ENCODE measurements at regions not wholly inside any gene's neighbourhood (a gene's known extent, or its start where the extent isn't known, plus 50 kb on each side); places are given as distances from the start of the nearest gene placed in this dataset.
"Not testable (repeated sequence)": the region's sequence is repeated elsewhere in the genome, so short reads cannot be mapped to it uniquely, and the experiment has no call there.

DNA sequence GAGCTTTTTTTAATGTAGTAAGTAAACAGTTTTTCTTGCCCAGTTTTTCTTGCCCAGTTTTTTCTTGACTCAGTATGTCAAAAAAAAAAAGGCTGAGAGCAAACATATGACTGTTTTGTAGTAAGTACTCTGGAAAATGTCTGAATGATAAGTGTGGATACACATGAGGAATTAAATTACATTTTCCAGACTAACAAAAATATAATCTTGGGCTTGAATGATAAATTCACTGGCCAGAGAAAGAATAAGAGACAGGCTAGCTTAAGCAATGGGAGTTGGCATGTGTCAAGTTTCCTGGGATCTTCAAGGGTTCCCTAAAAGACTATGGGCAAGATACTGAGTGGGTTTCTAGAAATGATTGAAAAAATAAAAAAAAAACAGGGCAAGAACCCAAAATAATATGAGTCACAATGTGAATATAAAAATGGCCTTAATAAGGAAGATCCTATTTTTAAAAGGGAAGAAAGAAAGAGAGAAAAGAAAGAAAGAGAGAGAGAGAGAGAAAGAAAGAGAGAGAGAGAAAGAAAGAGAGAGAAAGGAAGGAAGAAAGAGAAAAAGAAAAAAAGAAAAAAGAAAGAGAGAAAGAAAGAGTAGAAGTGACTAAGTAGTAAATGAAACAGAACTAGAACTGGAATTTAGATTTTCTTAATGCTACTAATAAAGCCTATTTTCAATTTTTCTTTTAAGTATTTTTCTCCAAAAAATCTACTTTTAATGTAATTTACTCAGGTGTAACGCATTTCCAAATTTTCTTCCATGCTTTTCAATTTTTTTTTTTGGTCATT lies 60.2 kb downstream of the TFPI2 start:
- H3K9me3 Mint-ChIP-seq: no peaks in the 10 kb centered on the region
- no peak for DNase-seq (ENCODE audit: low spot score in 2 of 2)
- H3K27ac Mint-ChIP-seq: no peak overlapping the region
- ATAC-seq: no peak
- H3K36me3 Mint-ChIP-seq: no peaks in the 10 kb centered on the region

DNA sequence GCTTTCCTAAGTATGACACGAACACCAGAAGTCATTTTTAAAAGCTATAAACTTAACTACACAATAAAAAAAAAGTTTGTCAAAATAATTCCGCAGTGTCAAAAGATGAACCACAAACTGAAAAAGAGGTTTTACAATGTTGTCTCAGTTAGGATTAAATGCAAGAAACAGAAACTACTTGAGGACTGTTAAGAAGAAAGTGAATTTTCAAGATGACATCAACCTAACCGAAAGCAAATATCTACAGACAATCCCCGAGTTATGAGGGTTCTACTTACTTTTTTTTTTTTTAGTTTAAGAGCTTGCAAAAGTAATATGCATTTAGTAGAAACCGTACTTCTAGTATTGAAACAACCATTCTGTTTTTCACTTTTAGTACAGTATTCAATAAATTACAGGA lies 62.3 kb downstream of the TFPI2 start:
- H3K9me3 Mint-ChIP-seq: no peaks in the 10 kb centered on the region
- no peak overlapping the region for H3K27ac Mint-ChIP-seq
- DNase-seq (ENCODE audit: low spot score in 2 of 2) (no peak), ATAC-seq (no peak)
- no peaks in the 10 kb centered on the region for H3K36me3 Mint-ChIP-seq

DNA sequence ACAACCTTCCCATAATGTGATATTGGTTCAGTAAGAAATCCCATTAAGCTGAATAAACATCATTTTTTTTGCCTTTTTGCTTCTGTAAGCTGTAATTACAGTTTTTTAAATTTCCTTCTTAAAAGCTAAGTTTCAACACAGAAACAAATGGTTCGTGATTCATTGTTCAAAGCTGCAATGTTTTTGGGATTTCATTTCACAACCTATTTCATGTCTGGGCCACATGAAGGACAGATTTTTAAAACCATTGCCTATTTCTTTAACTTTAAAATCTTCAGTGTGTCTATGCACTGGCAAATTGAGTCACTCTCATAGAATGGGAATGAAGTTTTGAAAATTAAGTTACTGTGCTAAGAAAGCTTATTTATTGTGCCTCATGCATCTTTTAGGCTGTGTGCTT lies 66.9 kb downstream of the TFPI2 start:
- H3K9me3 Mint-ChIP-seq: no peaks in the 10 kb centered on the region
- no peak overlapping the region for H3K27ac Mint-ChIP-seq
- DNase-seq (ENCODE audit: low spot score in 2 of 2) (no peak), ATAC-seq (no peak)
- H3K36me3 Mint-ChIP-seq: no peaks in the 10 kb centered on the region

DNA sequence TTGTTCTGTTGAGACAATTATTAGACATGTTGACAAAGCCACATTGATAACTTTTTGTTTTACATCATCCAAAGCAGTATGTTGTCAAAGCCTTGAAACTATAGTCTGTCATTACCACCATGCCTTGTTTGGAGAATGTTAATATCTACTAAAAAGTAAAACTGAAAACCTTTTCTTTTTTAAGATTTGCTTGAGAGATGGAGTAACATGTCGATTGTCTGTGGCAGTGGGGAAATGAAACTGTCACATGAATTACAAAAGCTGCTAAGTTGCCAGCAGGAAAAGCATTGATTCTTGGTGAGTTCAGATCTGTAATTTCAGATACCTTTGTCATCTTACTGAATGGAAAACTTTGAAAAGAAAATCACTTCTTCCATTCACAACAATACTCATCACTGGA lies 69.1 kb downstream of the TFPI2 start:
- no peak for ATAC-seq
- no peaks in the 10 kb centered on the region for H3K36me3 Mint-ChIP-seq
- no peak overlapping the region for H3K27ac Mint-ChIP-seq
- DNase-seq (ENCODE audit: low spot score in 2 of 2): no peak
- H3K9me3 Mint-ChIP-seq: no peaks in the 10 kb centered on the region

DNA sequence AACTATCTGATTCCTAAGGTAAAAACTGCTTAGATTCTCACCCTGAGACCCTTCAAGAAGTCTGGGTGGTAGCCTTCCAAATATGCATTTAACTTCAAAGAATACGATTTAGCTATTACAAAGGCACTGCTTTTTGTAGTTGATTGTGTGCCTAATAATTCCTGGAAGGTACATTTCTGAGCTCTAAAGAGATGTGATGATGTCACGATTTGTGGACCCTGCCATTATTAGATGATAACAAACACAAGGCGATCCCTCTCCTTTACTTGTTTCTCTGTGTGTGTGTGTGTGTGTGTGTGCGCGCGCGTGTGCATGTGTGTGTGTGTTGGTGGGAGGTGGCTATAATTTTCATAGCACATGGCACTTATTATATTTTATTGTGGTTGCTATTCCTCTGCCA lies 70.9 kb downstream of the TFPI2 start:
- DNase-seq (ENCODE audit: low spot score in 2 of 2) (no peak), ATAC-seq (no peak)
- Mint-ChIP-seq H3K36me3 (no peaks in the 10 kb centered on the region), H3K27ac (no peak overlapping the region), H3K9me3 (peaks cover 0 to 3% of the 10 kb centered on the region in 2 donors)

DNA sequence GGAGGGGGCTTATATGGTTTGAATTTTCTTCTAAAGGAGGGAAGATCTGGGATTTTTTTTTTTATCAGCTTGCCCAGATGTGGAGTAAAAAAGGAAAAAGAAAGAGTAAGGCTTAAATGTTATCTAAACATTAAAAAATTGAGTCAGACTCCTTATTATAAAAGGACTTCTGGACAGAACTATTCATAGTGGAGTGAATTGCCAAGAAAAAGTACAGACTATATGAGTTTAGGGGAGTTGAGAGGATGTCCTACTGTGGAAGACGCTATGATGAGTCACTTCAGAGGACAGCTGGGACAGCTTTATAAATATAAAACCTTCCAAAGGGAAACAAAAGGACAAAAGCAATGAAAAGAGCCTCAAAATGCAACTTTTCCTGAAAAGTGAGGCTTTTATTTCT lies 73.0 kb downstream of the TFPI2 start:
- DNase-seq (ENCODE audit: low spot score in 2 of 2): no peak
- Mint-ChIP-seq H3K36me3 (no peaks in the 10 kb centered on the region), H3K27ac (no peak overlapping the region), H3K9me3 (peaks cover 0 to 3% of the 10 kb centered on the region in 2 donors)
- no peak for ATAC-seq

DNA sequence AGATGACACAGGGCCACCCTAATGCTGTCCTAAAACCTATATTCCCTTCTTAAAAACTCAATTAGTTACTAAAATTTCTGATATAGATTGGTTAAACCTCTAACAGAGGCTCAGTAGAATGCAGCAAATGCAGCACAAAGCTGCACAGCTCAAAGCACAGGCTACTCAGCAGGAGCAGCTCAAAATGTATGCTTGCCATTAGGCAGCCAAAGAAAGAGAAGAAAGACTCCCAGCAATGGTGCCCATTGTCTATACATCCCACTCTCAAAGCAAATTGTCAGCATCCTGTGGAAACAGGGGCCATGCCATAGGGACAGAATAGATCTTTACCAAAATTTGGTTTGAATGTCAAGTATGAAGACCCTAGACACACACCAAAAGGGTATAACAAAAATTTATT lies 73.5 kb downstream of the TFPI2 start:
- H3K27ac Mint-ChIP-seq: no peak overlapping the region
- H3K36me3 Mint-ChIP-seq: no peaks in the 10 kb centered on the region
- peaks cover 0 to 3% of the 10 kb centered on the region in 2 donors for H3K9me3 Mint-ChIP-seq
- DNase-seq (ENCODE audit: low spot score in 2 of 2) (no peak), ATAC-seq (no peak)

DNA sequence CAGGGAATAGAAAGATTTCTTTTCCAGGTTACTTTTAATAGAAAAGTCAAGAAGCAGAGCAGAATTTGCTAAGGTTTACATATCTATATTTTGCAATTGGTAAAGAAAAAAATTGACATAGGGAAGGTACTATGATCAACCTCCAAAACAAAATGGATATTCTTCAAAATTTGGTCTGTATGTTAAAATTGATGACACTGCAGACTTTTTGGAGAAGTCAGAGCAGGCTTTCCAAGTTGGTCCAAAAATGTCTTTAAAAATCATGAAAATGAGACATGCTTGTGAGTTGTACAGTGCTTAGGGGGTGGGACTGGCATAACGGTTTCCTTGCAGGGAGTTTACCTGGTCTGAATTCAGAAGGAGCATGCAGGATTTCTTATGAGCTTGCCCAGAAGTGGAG lies 77.0 kb downstream of the TFPI2 start:
- peaks cover 0 to 3% of the 10 kb centered on the region in 2 donors for H3K9me3 Mint-ChIP-seq
- ATAC-seq (no peak), DNase-seq (ENCODE audit: low spot score in 2 of 2) (no peak)
- no peak overlapping the region for H3K27ac Mint-ChIP-seq
- no peaks in the 10 kb centered on the region for H3K36me3 Mint-ChIP-seq

DNA sequence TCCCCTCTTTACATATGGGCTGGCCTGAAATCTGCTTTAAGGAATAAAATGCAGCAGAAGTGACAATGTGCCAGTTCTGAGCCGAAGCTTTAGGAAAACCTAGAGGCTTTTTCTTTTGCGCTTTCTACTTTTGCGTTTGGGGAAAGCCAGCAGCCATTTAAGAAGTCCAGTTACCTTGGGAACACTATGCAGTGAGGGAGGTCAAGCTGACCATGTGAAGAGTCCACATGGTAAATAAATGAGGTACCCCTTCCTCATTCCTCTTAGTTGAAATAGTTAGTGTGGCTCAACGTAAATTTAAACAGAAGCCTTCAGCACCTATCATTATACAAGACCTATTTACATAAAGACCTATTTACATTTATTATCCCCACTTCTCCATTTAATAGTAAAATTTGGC lies 78.5 kb downstream of the TFPI2 start:
- ATAC-seq (no peak), DNase-seq (ENCODE audit: low spot score in 2 of 2) (no peak)
- H3K9me3 Mint-ChIP-seq: peaks cover 0 to 3% of the 10 kb centered on the region in 2 donors
- no peaks in the 10 kb centered on the region for H3K36me3 Mint-ChIP-seq
- H3K27ac Mint-ChIP-seq: no peak overlapping the region

DNA sequence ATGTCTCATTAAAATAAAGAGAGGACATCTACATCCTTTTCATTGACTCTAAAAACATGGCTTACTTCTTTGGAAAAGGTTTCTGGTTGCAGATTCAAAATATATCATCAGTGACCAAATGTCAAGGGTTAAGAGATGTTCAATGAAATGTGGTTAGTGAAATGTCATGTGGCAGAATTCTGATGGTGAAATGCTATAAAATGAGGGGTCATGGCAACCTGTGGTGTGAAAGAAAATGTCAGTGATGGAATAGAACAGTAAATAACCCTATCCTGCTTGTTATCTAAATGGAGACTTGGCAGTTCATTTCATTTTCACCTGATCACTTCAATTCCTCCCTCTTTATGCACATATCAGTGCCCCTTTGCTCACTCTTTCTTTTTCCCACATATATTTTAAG lies 79.4 kb downstream of the TFPI2 start:
- Mint-ChIP-seq H3K9me3 (peaks cover 0 to 3% of the 10 kb centered on the region in 2 donors), H3K27ac (no peak overlapping the region), H3K36me3 (no peaks in the 10 kb centered on the region)
- ATAC-seq (no peak), DNase-seq (ENCODE audit: low spot score in 2 of 2) (no peak)

DNA sequence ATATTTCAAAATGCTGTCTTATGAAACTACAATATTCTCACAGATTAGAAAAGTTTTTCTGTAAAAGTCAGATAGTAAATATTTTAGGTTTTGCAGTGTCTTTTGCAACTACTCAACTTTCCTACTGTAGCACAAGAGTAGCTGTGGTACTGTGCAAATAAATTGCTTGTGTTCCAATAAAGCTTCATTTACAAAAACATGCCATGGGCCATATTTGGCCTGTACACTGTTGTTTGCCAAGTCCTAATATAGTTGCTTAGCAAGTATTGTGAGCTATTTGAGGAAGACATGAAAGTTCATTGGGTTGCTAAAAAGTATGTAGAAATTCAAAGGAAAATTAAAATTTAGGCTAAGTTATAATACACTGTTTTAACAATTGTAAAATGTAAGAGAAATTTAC lies 80.0 kb downstream of the TFPI2 start:
- no peaks in the 10 kb centered on the region for H3K36me3 Mint-ChIP-seq
- DNase-seq (ENCODE audit: low spot score in 2 of 2): no peak
- H3K27ac Mint-ChIP-seq: no peak overlapping the region

DNA sequence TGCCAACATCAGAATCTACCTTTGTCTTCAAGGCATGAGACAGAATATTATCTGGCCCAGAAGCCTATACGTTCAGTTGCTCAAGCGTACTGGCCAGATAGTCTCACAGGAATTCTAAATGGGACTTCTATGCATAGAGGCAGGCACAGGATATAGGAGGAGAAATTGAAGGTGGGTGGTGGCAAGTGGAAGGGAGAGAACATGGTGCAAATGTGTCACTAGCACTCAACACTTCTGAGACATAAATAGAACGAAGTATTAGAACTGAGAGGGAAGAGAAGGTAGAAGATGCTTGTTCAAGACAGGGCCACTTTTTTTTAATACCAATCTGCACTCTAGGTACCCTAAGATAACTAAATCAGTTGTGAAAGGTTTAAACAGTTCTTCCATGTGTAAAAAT lies 85.8 kb downstream of the TFPI2 start:
- Mint-ChIP-seq H3K27ac (no peak overlapping the region), H3K36me3 (no peaks in the 10 kb centered on the region), H3K9me3 (no peaks in the 10 kb centered on the region)
- ATAC-seq: no peak
- no peak for DNase-seq (ENCODE audit: low spot score in 2 of 2)

More for the DNA sequence above, 80.0 kb downstream of the TFPI2 start:
- peaks cover 0 to 3% of the 10 kb centered on the region in 2 donors for H3K9me3 Mint-ChIP-seq
- no peak for ATAC-seq

DNA sequence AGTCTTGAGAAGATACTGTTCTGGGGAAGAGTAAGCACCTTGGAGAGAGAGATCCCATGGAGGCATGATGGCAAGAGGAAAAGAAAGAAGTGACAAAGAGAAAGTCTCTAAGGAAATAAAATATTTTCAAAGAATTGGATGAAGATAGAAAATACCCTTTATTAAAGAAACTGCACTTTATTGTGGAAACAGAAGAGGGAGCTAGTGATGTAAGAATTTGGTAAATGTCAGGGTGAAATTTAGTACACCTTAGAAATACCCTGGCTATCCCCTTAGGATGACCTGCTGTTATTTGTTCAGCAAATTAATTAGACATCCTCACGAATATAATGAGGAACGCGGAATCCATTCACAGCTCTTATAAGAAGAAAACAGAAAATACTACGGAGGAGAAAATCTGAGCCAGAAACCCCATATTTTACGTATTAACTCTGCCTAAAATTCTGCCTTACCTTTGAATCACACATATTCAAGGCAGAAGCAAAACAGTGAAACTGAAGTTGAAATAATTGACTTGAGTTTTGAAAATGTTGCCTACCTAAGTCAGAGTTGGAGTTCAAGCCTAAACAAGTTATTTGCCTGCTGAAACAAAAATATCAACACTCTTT lies 90.7 kb downstream of the TFPI2 start:
- H3K9me3 Mint-ChIP-seq: peaks cover 0 to 3% of the 10 kb centered on the region in 2 donors
- no peak for ATAC-seq
- H3K27ac Mint-ChIP-seq: no peak overlapping the region
- H3K36me3 Mint-ChIP-seq: no peaks in the 10 kb centered on the region
- DNase-seq (ENCODE audit: low spot score in 2 of 2): no peak

DNA sequence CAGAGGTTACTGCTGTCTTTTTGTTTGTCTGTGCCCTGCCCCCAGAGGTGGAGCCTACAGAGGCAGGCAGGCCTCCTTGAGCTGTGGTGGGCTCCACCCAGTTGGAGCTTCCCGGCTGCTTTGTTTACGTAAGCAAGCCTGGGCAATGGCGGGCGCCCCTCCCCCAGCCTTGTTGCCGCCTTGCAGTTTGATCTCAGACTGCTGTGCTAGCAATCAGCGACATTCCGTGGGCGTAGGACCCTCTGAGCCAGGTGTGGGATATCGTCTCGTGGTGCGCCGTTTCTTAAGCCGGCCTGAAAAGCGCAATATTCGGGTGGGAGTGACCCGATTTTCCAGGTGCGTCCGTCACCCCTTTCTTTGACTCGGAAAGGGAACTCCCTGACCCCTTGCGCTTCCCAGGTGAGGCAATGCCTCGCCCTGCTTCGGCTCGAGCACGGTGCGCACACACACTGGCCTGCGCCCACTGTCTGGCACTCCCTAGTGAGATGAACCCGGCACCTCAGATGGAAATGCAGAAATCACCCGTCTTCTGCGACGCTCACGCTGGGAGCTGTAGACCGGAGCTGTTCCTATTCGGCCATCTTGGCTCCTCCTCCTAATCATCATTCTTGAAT lies 97.4 kb downstream of the TFPI2 start:
- DNase-seq (ENCODE audit: low spot score in 2 of 2); ATAC-seq; H3K9me3 Mint-ChIP-seq; H3K36me3 Mint-ChIP-seq; H3K27ac Mint-ChIP-seq: not testable (repeated sequence)

DNA sequence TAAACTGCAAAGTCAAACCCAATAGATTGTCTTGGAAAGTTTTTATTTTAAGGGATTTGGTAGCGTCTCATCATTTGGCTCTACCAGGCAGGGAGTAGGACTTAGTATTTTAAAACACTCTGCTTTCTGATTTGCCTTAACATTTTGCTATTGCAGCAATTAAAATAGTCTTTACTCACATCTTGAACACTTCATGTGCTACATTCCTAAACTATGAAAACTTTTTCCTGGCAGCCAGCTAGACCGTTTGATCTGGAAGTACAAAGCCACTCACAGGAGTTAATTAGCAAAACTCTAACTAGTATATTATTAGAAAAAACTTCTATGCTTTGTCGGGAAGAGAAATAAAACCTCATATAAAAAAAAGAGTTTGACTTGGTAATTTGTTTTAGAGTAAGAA lies 111.4 kb downstream of the TFPI2 start:
- Mint-ChIP-seq H3K36me3 (no peaks in the 10 kb centered on the region), H3K27ac (no peak overlapping the region), H3K9me3 (peaks cover 0 to 6% of the 10 kb centered on the region in 2 donors)
- no peak for ATAC-seq
- DNase-seq (ENCODE audit: low spot score in 2 of 2): no peak

DNA sequence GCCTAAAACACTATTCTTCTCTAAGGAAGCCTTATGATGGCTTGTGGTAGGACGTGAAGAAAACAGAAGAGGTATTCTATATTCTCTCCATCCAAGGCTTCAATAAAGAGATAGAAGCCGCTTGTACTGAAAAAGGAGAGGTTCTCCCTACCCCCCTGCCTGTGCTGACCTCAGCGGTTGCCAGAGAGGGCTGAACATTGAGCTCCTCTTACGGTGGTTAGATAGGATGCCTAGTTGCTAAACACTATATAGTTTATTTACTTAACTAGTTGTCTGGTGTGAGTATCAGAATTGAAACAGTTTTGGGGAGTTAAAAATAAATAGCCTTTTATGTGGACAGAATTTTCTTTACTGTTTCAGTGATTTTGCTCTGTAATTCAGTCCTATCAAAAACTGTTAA lies 112.2 kb downstream of the TFPI2 start:
- ATAC-seq: no peak
- no peak overlapping the region for H3K27ac Mint-ChIP-seq
- peaks cover 0 to 6% of the 10 kb centered on the region in 2 donors for H3K9me3 Mint-ChIP-seq
- DNase-seq (ENCODE audit: low spot score in 2 of 2): no peak
- no peaks in the 10 kb centered on the region for H3K36me3 Mint-ChIP-seq

DNA sequence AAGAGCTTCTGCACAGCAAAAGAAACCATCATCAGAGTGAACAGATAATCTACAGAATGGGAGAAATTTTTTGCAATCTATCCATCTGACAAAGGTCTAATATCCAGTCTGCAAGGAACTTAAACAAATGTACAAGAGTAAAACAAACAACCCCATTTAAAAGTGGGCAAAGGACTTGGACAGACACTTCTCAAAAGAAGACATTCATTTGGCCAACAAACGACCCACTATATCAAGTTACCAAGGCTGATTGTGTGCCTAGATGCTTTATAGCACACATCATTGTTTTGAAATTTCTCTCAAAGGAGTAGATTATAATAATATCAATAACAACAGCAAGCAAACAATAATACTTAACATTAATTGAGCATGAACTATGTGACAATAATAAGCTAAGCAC lies 117.1 kb downstream of the TFPI2 start:
- ATAC-seq: no peak
- peaks cover 5 to 16% of the 10 kb centered on the region in 2 donors for H3K9me3 Mint-ChIP-seq
- no peaks in the 10 kb centered on the region for H3K36me3 Mint-ChIP-seq
- no peak overlapping the region for H3K27ac Mint-ChIP-seq
- DNase-seq (ENCODE audit: low spot score in 2 of 2): no peak

DNA sequence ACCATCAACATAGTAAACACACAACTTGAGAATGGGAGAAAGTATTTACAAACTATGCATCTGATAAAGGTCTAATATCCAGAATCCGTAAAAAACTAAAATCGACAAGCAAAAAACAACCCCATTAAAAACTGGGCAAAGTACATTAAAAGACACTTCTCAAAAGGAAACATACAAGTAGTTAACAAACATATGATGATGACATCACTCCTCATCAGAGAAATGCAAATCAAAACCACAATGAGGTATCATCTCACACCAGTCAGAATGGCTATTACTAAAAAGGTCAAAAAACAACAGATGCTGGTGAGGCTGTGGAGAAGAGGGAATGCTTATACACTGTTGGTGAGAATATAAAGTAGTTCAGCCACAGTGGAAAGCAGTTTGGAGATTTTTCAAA lies 125.1 kb downstream of the TFPI2 start:
- no peak overlapping the region for H3K27ac Mint-ChIP-seq
- ATAC-seq (no peak), DNase-seq (ENCODE audit: low spot score in 2 of 2) (no peak)
- peaks cover 5 to 15% of the 10 kb centered on the region in 2 donors for H3K9me3 Mint-ChIP-seq
- no peaks in the 10 kb centered on the region for H3K36me3 Mint-ChIP-seq
